Stomach (tissue), 8 donors: ENCODE measurements at regions not wholly inside any gene's neighbourhood (a gene's known extent, or its start where the extent isn't known, plus 50 kb on each side); places are given as distances from the start of the nearest gene placed in this dataset.

ENCODE experiments used
- DNase-seq, 2 donors: peaks; one replicate each; pipeline versions ENCODE4 v3.0.0 to v3.0.0-alpha.2; 2013 to 2019
- H3K27ac ChIP-seq, 5 donors: fragments of 200-600 bp in 4 of 5; sonication (generic) in 4 of 5; one replicate each; pipeline ENCODE4 v1.5.1; 2013 to 2019; ENCODE audit warnings: mild to moderate bottlenecking in 1 of 5, moderate library complexity in 1 of 5
- H3K27me3 ChIP-seq, 3 donors: fragments of 200-600 bp; sonication (generic); one replicate each; pipeline ENCODE4 v1.5.1; 2017 to 2019; ENCODE audit warnings: mixed run types in 1 of 3
- H3K36me3 ChIP-seq, 4 donors: fragments of 200-600 bp; sonication (generic); 1 replicate in 3 of 4; 2 replicates in 1 of 4; pipeline ENCODE4 v1.5.1; 2016 to 2019
- H3K4me1 ChIP-seq, 4 donors: fragments of 200-600 bp; sonication (generic); one replicate each; pipeline ENCODE4 v1.5.1; 2016 to 2019
- H3K4me3 ChIP-seq, 4 donors: fragments of 200-600 bp; sonication (generic) in 3 of 4; one replicate each; pipeline ENCODE4 v1.5.1; 2016 to 2019; ENCODE audit warnings: mild to moderate bottlenecking in 1 of 4
- H3K9me3 ChIP-seq, 4 donors: fragments of 200-600 bp; sonication (generic); one replicate each; pipeline ENCODE4 v1.5.1; 2016 to 2019
- CTCF ChIP-seq, 7 experiments: fragments of 450-650 bp in 4 of 7; fragments of 200-600 bp in 3 of 7; sonication (generic) in 3 of 7; IDR thresholded peaks; one replicate each; pipeline ENCODE4 v1.5.1; 2016 to 2019; ENCODE audit warnings: antibody characterized with exemption in 7 of 7, control low read depth in 2 of 7, mild to moderate bottlenecking in 1 of 7
- EP300 ChIP-seq: sonication (generic); formaldehyde crosslinking; IDR thresholded peaks from one replicate; pipeline ENCODE4 v1.6.1; 2017; ENCODE audit warnings: antibody characterized with exemption
- POLR2A ChIP-seq, 4 donors: fragments of 450-650 bp; IDR thresholded peaks; one replicate each; pipeline ENCODE4 v1.6.1; 2016; ENCODE audit warnings: antibody characterized with exemption in 4 of 4, control low read depth in 2 of 4, mild to moderate bottlenecking in 1 of 4, moderate library complexity in 1 of 4
- POLR2AphosphoS5 ChIP-seq, 3 donors: sonication (generic); formaldehyde crosslinking; IDR thresholded peaks; one replicate each; pipeline ENCODE4 v1.6.1; 2016; ENCODE audit warnings: antibody characterized with exemption in 3 of 3
- WGBS, 5 donors: extraction: QIAGEN DNeasy Blood & Tissue Kit in 3 of 5; methylation state at CpG; one replicate each; pipeline versions ENCODE4 v1.1.5 to v1.1.7; 2013 to 2018; 5-methylcytosine and 5-hydroxymethylcytosine counted together
- intact Hi-C: fragments of 100-400 bp; cut with DNase I; formaldehyde crosslinking; loops from one replicate; pipeline ENCODE4 v1.15.1; 2023; ENCODE audit warnings: low total_unique reads
- donor health status: healthy with polysubstance abuse.
- donor health status: Bipolar disorder and iron deficiency.
- donor health status: healthy.

- Histone ChIP-seq H3K4me3 (peak overlapping the region in 1 of 4 donors; percentile 63), H3K27me3 (peaks cover 0 to 32% (median 14%) of the 10 kb centered on the region in 3 donors), H3K4me1 (peaks cover 36 to 67% (median 56%) of the 10 kb centered on the region in 4 donors), H3K9me3 (no peaks in the 10 kb centered on the region), H3K36me3 (no peaks in the 10 kb centered on the region), H3K27ac (peak overlapping the region; percentile 87 to 95 (median 93))
- DNase-seq, result peak; percentile 40 to 80
- TF ChIP-seq CTCF (IDR thresholded peaks at IDR 0.05) (no peak), POLR2A (IDR thresholded peaks at IDR 0.05) (no peak)
- WGBS, 5 donors, result 4 to 28% (median 7%) methylated on average over 15 to 16 of the region's 16 CpGs
- intact Hi-C loops, result no loop called here
Measured at GRCh38 chr6:41426438-41426851, 91.0 kb downstream of the NCR2 start.

DNA sequence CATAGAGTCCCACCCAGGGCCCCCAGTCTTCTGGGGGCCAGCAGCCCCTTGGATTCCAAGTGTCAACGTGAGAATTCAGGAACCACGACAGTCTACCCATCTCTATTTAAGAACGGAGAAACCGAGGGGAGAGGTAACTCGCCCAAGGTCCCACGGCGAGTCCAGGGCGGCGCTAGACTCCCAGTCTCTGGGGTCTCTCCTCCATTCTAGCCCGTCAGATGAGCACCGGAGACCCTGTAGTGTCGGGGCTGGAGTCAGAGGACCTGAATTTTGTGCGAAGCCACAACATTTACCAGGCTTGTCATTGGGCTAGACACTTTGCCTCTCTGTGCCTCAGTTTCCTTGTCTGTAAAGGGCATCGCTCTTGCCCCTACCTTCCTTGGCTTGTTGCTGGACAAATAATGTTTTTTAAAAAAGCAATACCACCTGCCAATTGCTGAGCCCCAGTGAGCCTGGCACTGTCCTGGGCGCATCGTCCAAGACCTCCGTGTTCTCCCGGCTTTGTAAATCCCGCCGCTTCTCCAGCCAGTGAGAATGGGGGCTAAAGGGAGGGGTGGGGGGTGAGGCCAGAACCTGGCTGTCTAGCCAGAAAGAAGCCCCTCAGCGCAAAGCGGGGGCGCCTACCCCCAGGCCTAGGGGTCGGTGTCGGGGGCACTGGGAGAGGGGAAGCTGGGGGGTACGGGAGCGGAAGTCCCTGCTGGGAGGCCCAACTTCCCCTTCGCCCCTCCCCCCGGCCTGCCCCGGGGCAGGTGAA, 91.7 kb downstream of the NCR2 start:
- no peak for DNase-seq
- intact Hi-C loops, result no loop called here
- H3K27ac ChIP-seq, result peak overlapping the region; percentile 87 to 95 (median 93)
- WGBS, 5 donors, result 5 to 23% (median 19%) methylated on average over 29 to 30 of the region's 30 CpGs
- H3K9me3 ChIP-seq, result no peaks in the 10 kb centered on the region
- H3K36me3 ChIP-seq, result no peaks in the 10 kb centered on the region
- peak overlapping the region; percentile 45 to 63 (median 52) for H3K4me3 ChIP-seq
- peaks cover 0 to 32% (median 14%) of the 10 kb centered on the region in 3 donors for H3K27me3 ChIP-seq
- H3K4me1 ChIP-seq, result peaks cover 36 to 66% (median 54%) of the 10 kb centered on the region in 4 donors
- TF ChIP-seq POLR2A (IDR thresholded peaks at IDR 0.05), result no peak
- TF ChIP-seq POLR2AphosphoS5 (IDR thresholded peaks at IDR 0.05), result no peak
- TF ChIP-seq EP300, result no peak
- TF ChIP-seq CTCF (IDR thresholded peaks at IDR 0.05), result no peak

DNA sequence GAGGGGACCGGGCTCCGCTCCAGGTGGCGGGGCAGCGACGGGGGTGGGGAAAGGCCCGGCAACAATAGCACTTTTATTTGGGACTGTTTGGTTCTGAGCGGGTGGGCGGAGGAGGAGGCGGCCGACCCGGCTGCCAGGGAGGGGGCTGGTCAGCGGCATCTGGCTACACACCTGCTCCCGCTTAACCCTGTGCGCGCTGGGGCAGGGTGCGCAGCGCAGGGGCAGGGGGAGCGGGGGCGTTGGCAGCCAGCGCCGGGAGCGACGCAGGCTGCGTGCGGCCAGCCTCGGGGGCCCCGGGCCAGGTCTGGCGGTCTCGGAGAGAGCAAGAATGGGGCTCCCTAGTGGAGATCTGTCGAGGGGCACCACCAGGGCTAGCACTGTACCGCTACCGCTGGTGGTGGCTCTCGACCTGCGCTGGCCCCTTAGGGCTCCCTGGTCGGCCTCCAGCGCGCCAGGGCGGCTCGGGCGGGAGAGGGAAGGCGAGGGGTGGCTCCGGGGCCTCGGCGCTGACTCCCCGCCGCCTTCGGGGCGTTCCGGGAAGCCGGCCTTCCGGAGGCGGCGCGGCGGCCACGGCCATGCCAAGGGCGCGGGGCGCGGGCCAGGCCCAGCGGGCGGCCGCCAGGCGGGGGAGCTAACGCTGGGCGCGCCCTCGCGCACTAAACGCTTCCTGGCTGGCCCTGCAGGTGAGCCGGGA, 92.4 kb downstream of the NCR2 start:
- H3K36me3 ChIP-seq, result no peaks in the 10 kb centered on the region
- H3K27me3 ChIP-seq, result peaks cover 0 to 32% (median 14%) of the 10 kb centered on the region in 3 donors
- peak; percentile 89 to 91 for DNase-seq
- H3K4me3 ChIP-seq, result peak overlapping the region; percentile 45 to 63 (median 52)
- H3K9me3 ChIP-seq, result no peaks in the 10 kb centered on the region
- peaks cover 36 to 61% (median 49%) of the 10 kb centered on the region in 4 donors for H3K4me1 ChIP-seq
- 0 to 4% (median 1%) methylated on average over 5 to 71 of the region's 71 CpGs for WGBS, 5 donors
- intact Hi-C loops, result no loop called here
- TF ChIP-seq EP300 (no peak), CTCF (IDR thresholded peaks at IDR 0.05) (peak in 3 of 7 experiments; percentile 11 to 45 (median 15)), POLR2AphosphoS5 (IDR thresholded peaks at IDR 0.05) (peak in 2 of 3 donors; percentile 3 to 21), POLR2A (IDR thresholded peaks at IDR 0.05) (no peak)
- H3K27ac ChIP-seq, result peak overlapping the region; percentile 87 to 95 (median 93)

GRCh38 chr6:41428336-41428995, 93.1 kb downstream of the NCR2 start:
- WGBS, 5 donors, result 2 to 4% (median 3%) methylated on average over 22 to 35 of the region's 35 CpGs
- intact Hi-C loops, result no loop called here
- peak overlapping the region; percentile 45 to 63 (median 52) for H3K4me3 ChIP-seq
- H3K27ac ChIP-seq, result peak overlapping the region; percentile 87 to 95 (median 93)
- peak; percentile 26 to 76 for DNase-seq
- peaks cover 36 to 61% (median 49%) of the 10 kb centered on the region in 4 donors for H3K4me1 ChIP-seq
- H3K36me3 ChIP-seq, result no peaks in the 10 kb centered on the region
- H3K27me3 ChIP-seq, result peaks cover 0 to 32% (median 14%) of the 10 kb centered on the region in 3 donors
- H3K9me3 ChIP-seq, result no peaks in the 10 kb centered on the region
- TF ChIP-seq EP300, result no peak
- no peak for TF ChIP-seq POLR2A (IDR thresholded peaks at IDR 0.05)
- no peak for TF ChIP-seq CTCF (IDR thresholded peaks at IDR 0.05)
- no peak for TF ChIP-seq POLR2AphosphoS5 (IDR thresholded peaks at IDR 0.05)
